Activated naive CD4-positive, alpha-beta T cell treated with anti-CD3 and anti-CD28 coated beads, Interleukin-2, amount 10 ng/mL, durations not matched to agents 7 days and 5 days (primary cell): ENCODE measurements at regions not wholly inside any gene's neighbourhood (a gene's known extent, or its start where the extent isn't known, plus 50 kb on each side); places are given as distances from the start of the nearest gene placed in this dataset.

Experiments
- CTCF ChIA-PET: fragments of 350-600 bp; sonication (Branson Sonifier 250); formaldehyde crosslinking; loops from one replicate; lab custom pipeline; 2021; ENCODE audit warnings: antibody characterized with exemption; lab: Charles Lee
- DNase-seq: peaks from one replicate; pipeline ENCODE4 v3.0.0-alpha.2; 2020
- H3K27ac Mint-ChIP-seq: one replicate; pipeline ENCODE4 v1.8.0; 2021; ENCODE audit warnings: mild to moderate bottlenecking, moderate library complexity, mixed read lengths
- H3K27me3 Mint-ChIP-seq: one replicate; pipeline ENCODE4 v1.8.0; 2021; ENCODE audit warnings: mild to moderate bottlenecking, mixed read lengths
- H3K36me3 Mint-ChIP-seq: one replicate; pipeline ENCODE4 v1.8.0; 2021; ENCODE audit warnings: mixed read lengths
- H3K4me1 Mint-ChIP-seq: one replicate; pipeline ENCODE4 v1.8.0; 2021; ENCODE audit warnings: mixed read lengths
- H3K4me3 Mint-ChIP-seq: one replicate; pipeline ENCODE4 v1.8.0; 2021; ENCODE audit warnings: mild to moderate bottlenecking, moderate library complexity, mixed read lengths
- H3K9me3 Mint-ChIP-seq: one replicate; pipeline ENCODE4 v1.8.0; 2021; ENCODE audit warnings: mixed read lengths

GRCh38 chr13:82615043-82615442, 1267.2 kb downstream of the SLITRK1 start:
- Mint-ChIP-seq H3K9me3 (peaks cover 4% of the 10 kb centered on the region), H3K27ac (no peak overlapping the region), H3K27me3 (no peaks in the 10 kb centered on the region), H3K4me3 (no peak overlapping the region), H3K36me3 (no peaks in the 10 kb centered on the region), H3K4me1 (no peaks in the 10 kb centered on the region)
- DNase-seq, result no peak
- CTCF ChIA-PET, result no interaction called here

- Mint-ChIP-seq H3K4me3 (no peak overlapping the region), H3K27ac (no peak overlapping the region), H3K9me3 (peaks cover 2% of the 10 kb centered on the region), H3K27me3 (no peaks in the 10 kb centered on the region), H3K36me3 (no peaks in the 10 kb centered on the region), H3K4me1 (no peaks in the 10 kb centered on the region)
- CTCF ChIA-PET, result no interaction called here
- no peak for DNase-seq
Measured at GRCh38 chr13:82614086-82614485, 1268.2 kb downstream of the SLITRK1 start.

- CTCF ChIA-PET, result no interaction called here
- Mint-ChIP-seq H3K9me3 (peaks cover 24% of the 10 kb centered on the region), H3K27me3 (no peaks in the 10 kb centered on the region), H3K36me3 (no peaks in the 10 kb centered on the region), H3K4me3 (no peak overlapping the region), H3K4me1 (no peaks in the 10 kb centered on the region), H3K27ac (no peak overlapping the region)
- no peak for DNase-seq
Measured at GRCh38 chr13:82606008-82606407, 1276.3 kb downstream of the SLITRK1 start.

GRCh38 chr13:82597747-82598146, 1284.5 kb downstream of the SLITRK1 start:
- no peak for DNase-seq
- H3K4me3 Mint-ChIP-seq, result no peak overlapping the region
- H3K9me3 Mint-ChIP-seq, result peaks cover 10% of the 10 kb centered on the region
- no peaks in the 10 kb centered on the region for H3K36me3 Mint-ChIP-seq
- H3K4me1 Mint-ChIP-seq, result no peaks in the 10 kb centered on the region
- CTCF ChIA-PET, result no interaction called here
- H3K27me3 Mint-ChIP-seq, result no peaks in the 10 kb centered on the region
- no peak overlapping the region for H3K27ac Mint-ChIP-seq

- peaks cover 11% of the 10 kb centered on the region for H3K9me3 Mint-ChIP-seq
Measured at GRCh38 chr13:82593239-82593638, 1289.0 kb downstream of the SLITRK1 start.

GRCh38 chr13:82571653-82572052, 1310.6 kb downstream of the SLITRK1 start:
- CTCF ChIA-PET, result no interaction called here
- Mint-ChIP-seq H3K4me3 (no peak overlapping the region), H3K9me3 (peaks cover 12% of the 10 kb centered on the region), H3K36me3 (no peaks in the 10 kb centered on the region), H3K4me1 (no peaks in the 10 kb centered on the region), H3K27ac (no peak overlapping the region), H3K27me3 (no peaks in the 10 kb centered on the region)
- no peak for DNase-seq

More at GRCh38 chr13:82593239-82593638, 1289.0 kb downstream of the SLITRK1 start:
- Mint-ChIP-seq H3K4me3 (no peak overlapping the region), H3K27me3 (no peaks in the 10 kb centered on the region), H3K4me1 (no peaks in the 10 kb centered on the region), H3K27ac (no peak overlapping the region), H3K36me3 (no peaks in the 10 kb centered on the region)
- no peak for DNase-seq
- CTCF ChIA-PET, result no interaction called here

- no peaks in the 10 kb centered on the region for H3K4me1 Mint-ChIP-seq
- no peaks in the 10 kb centered on the region for H3K27me3 Mint-ChIP-seq
- no peaks in the 10 kb centered on the region for H3K36me3 Mint-ChIP-seq
- CTCF ChIA-PET, result no interaction called here
- no peak overlapping the region for H3K4me3 Mint-ChIP-seq
- no peak for DNase-seq
- H3K27ac Mint-ChIP-seq, result no peak overlapping the region
- H3K9me3 Mint-ChIP-seq, result peaks cover 6% of the 10 kb centered on the region
Measured at GRCh38 chr13:82569581-82569980, 1312.7 kb downstream of the SLITRK1 start.

GRCh38 chr13:82566864-82567263, 1315.4 kb downstream of the SLITRK1 start:
- CTCF ChIA-PET, result no interaction called here
- Mint-ChIP-seq H3K9me3 (peaks cover 6% of the 10 kb centered on the region), H3K27ac (no peak overlapping the region), H3K4me1 (no peaks in the 10 kb centered on the region), H3K27me3 (no peaks in the 10 kb centered on the region), H3K4me3 (no peak overlapping the region), H3K36me3 (no peaks in the 10 kb centered on the region)
- no peak for DNase-seq

- CTCF ChIA-PET, result no interaction called here
- H3K36me3 Mint-ChIP-seq, result no peaks in the 10 kb centered on the region
- H3K27me3 Mint-ChIP-seq, result no peaks in the 10 kb centered on the region
- no peak overlapping the region for H3K27ac Mint-ChIP-seq
- H3K4me3 Mint-ChIP-seq, result no peak overlapping the region
- H3K9me3 Mint-ChIP-seq, result peaks cover 4% of the 10 kb centered on the region
- no peak for DNase-seq
- H3K4me1 Mint-ChIP-seq, result no peaks in the 10 kb centered on the region
Measured at GRCh38 chr13:82565201-82565600, 1317.1 kb downstream of the SLITRK1 start.

GRCh38 chr13:82560889-82561288, 1321.4 kb downstream of the SLITRK1 start:
- no peaks in the 10 kb centered on the region for H3K9me3 Mint-ChIP-seq
- H3K27ac Mint-ChIP-seq, result no peak overlapping the region
- no peaks in the 10 kb centered on the region for H3K36me3 Mint-ChIP-seq
- CTCF ChIA-PET, result no interaction called here
- H3K4me1 Mint-ChIP-seq, result no peaks in the 10 kb centered on the region
- no peak for DNase-seq
- no peak overlapping the region for H3K4me3 Mint-ChIP-seq
- H3K27me3 Mint-ChIP-seq, result no peaks in the 10 kb centered on the region

GRCh38 chr13:82522872-82523271, 1359.4 kb downstream of the SLITRK1 start:
- no peak overlapping the region for H3K27ac Mint-ChIP-seq
- no peaks in the 10 kb centered on the region for H3K36me3 Mint-ChIP-seq
- H3K27me3 Mint-ChIP-seq, result no peaks in the 10 kb centered on the region
- CTCF ChIA-PET, result no interaction called here
- H3K4me1 Mint-ChIP-seq, result no peaks in the 10 kb centered on the region
- no peak overlapping the region for H3K4me3 Mint-ChIP-seq
- DNase-seq, result no peak
- peaks cover 2% of the 10 kb centered on the region for H3K9me3 Mint-ChIP-seq

- Mint-ChIP-seq H3K36me3 (no peaks in the 10 kb centered on the region), H3K9me3 (peaks cover 3% of the 10 kb centered on the region), H3K4me1 (no peaks in the 10 kb centered on the region), H3K27ac (no peak overlapping the region), H3K4me3 (no peak overlapping the region), H3K27me3 (no peaks in the 10 kb centered on the region)
- CTCF ChIA-PET, result no interaction called here
- DNase-seq, result no peak
Measured at GRCh38 chr13:82506805-82507414, 1375.4 kb downstream of the SLITRK1 start.

GRCh38 chr13:82501834-82502233, 1380.4 kb downstream of the SLITRK1 start:
- Mint-ChIP-seq H3K36me3 (no peaks in the 10 kb centered on the region), H3K9me3 (no peaks in the 10 kb centered on the region), H3K4me1 (no peaks in the 10 kb centered on the region), H3K27ac (no peak overlapping the region), H3K4me3 (no peak overlapping the region), H3K27me3 (no peaks in the 10 kb centered on the region)
- CTCF ChIA-PET, result no interaction called here
- no peak for DNase-seq

- Mint-ChIP-seq H3K4me3 (no peak overlapping the region), H3K27ac (no peak overlapping the region), H3K27me3 (no peaks in the 10 kb centered on the region), H3K36me3 (no peaks in the 10 kb centered on the region), H3K4me1 (no peaks in the 10 kb centered on the region), H3K9me3 (peaks cover 5% of the 10 kb centered on the region)
- CTCF ChIA-PET, result interaction anchor here (0.5 kb wide), 1 partner anchor 816 kb away, joined by 3 read pairs; no protein-coding TSS in a partner anchor
- DNase-seq, result no peak
Measured at GRCh38 chr13:82480415-82480814, 1401.9 kb downstream of the SLITRK1 start.

- DNase-seq, result no peak
- CTCF ChIA-PET, result no interaction called here
- Mint-ChIP-seq H3K4me3 (no peak overlapping the region), H3K9me3 (peaks cover 3% of the 10 kb centered on the region), H3K4me1 (no peaks in the 10 kb centered on the region), H3K27ac (no peak overlapping the region), H3K36me3 (no peaks in the 10 kb centered on the region), H3K27me3 (no peaks in the 10 kb centered on the region)
Measured at GRCh38 chr13:82477436-82477835, 1404.8 kb downstream of the SLITRK1 start.
